ENCODE measurements at regions not wholly inside any gene's neighbourhood (a gene's known extent, or its start where the extent isn't known, plus 50 kb on each side); places are given as distances from the start of the nearest gene placed in this dataset.

DNA sequence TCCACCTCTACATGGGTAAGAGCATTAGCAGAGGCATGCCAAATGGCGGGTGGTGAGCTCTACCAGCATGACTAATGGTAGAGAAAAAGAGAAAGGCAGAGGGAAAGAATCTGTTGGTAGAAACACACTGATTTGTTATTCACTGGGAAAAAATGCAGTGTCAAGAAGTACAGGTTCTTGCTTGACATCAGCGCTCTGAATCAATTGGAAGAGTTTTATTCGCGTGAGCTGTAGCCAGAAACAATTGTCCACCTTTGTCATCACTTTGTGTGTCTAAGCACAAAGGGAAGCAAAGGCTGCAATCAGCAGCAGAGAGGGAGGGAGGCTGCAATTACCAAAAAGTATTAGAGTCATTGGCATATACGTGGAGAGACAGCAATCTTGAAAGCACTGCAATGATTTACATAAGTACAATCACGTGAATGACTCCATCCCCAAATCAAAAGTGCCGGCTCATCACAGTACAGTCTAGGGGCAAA is 67.7 kb upstream of the HS3ST1 start:
- DNase-seq: no peak

DNA sequence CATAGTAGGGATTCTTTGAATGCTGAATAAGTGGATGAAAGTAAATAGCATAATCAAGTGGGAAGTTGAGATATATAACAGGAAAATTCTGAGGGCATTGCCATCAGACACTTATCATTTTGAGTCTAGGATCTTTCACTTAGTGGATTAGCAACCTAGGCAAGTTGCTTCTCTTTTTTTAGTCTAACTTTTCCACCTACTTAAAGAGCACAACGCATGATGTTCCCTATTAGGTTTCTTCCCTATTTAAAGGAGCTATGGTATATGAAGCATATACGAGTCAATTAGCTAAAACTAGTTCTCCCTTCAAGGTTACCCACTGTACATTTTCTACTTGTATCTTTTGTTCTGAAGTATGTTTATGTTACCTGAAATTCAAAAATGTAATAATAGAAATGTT is 67.1 kb upstream of the HS3ST1 start:
- no peak for DNase-seq

DNA sequence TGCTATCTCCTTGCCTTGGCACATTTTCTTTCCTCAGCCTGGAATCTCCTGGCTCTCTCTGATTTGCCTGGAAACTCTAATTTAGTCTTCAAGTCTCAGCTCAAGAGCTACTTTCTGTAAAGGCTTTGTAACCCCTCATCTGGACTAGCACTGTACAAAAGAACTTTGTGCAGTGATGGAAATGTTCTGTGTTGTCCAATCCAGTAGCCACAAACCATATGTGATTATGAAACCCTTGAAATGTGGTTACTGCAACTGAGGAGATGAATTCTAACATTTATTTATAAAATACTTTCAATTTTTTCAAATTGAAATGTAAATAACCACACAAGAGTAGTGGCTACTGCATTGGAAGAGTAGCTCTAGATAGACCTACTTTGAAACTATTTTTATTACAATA is 66.6 kb upstream of the HS3ST1 start:
- DNase-seq: no peak

DNA sequence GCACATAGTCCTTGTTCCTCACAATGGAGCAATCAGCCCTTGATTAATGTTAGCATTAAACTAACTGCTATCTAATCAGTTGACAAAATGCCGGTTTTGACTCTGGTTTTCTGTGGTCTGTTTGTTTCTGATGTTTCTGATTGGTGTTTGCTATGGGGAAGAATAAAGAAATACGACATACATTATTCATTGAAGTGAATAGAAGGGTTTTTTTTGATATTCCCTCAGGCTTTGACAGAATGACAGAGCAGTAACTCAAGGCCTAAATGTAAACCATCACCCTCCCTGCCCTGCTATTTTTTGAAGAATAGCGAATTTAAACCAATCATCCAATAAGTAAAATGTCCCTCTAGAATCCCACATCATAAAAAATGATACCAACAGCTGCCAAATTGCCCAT is 65.5 kb upstream of the HS3ST1 start:
- DNase-seq: no peak

DNA sequence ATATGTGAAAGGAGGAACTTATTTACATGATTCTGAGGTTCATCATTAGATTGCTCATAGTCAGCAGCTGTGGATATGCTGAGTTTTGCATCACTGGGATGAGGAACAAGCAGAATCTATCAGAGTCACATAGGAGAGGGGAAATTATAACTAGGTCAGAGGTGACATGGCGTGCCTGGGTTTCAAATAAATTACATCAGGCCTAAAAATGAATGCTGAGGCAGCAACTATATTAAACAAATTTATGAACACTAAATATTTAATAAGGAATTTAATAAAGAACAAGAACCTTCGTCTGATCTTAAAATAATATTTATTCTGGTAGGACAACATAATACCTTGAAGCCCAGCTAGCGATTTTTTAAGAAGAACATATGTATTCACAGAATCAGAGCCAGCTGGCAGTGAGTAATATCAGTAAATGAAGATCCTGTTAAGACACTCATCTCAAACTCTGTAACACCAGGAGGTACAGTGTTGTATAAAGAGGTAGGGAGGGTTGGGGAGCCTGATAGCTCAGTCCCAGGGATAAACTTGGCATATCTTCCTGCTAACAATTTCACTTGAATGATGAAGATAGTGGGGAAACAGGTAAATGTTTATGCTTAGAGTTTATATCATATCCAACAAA is 60.9 kb upstream of the HS3ST1 start:
- peak in 1 of 2 donors; percentile 23 for DNase-seq

DNA sequence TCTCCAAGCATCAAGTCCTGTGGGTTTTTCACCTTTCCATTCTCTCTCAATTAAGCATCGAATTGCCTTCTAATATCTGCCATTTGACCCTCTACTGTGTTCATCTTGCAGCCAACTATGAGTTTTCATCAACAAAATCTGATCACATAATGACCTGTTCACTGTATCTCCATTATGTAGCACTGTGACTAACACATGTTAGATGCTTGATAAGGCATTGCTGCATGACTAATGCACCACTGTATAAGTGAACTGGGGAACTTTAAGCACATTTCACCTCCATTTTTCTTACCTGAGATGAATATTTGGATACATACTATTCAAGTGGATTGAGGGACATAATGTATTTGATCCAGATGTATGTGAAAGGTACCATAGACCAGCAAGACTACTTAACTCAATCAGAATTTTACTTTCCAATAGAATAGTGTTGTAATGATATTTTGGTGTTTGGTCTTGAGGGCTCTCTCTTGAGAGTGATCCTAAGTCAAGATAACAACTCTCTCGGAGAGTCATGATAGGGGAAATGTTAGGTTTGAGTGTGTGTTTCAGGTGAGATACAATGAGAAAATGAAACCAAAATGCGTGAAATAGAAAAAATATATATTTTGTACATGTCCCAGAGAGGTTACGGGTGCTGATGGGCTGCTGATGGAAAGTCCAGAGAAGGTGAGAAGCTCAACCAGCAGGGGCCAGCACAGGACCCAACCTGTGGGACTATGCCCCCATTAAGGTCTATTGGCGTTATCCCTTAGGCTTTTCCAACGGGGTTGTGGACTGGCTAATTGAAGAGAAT is 60.2 kb upstream of the HS3ST1 start:
- DNase-seq: no peak

DNA sequence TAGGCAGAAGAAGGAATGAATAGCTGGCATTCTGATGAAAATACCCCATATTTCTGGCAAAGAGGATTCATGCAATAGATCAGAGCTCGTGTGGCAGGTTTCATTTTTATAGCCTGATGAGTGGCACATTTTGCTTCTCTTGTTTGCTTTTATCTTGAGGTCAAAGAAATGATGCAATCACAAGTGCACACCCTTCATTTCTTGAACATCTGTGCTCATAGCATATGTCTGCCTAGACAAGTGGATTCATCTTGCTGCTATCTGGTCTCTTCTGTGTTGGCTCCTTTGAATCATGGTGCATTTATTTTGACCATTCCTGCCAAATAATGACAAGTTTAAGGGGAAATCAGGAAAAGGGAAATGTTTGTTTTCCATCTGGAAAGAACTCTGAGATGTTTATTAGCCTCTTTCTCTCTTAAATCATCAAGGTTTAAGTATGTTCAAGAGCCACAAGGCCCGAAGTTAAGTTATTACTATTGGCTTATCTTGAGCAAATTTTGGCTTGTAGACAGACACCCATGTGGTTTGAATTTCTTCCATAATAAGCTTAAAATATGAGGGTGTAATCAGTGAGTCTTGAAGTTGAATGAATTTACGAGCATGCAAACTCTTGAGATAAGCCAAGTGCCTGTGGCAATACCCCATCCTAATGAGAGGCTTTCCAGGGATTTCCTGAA is 59.3 kb upstream of the HS3ST1 start:
- no peak for DNase-seq

DNA sequence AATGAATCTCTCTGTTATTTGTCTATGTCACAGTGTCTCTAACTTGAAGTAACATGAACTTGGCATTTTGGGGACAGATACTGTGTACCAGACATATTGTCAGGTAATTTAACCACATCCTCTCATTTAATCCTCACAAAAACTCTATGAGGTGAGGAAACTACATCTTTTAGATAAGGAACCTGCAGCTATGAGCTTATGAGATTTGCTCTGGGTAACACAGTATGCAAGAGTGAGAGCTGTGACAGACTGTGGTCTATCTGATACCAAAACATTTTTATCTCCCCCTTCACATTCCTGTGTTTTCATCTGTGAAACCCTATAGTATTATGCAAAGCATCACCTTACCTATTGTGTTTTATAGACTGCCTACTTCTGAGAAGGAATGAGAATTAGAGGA is 58.4 kb upstream of the HS3ST1 start:
- no peak for DNase-seq

DNA sequence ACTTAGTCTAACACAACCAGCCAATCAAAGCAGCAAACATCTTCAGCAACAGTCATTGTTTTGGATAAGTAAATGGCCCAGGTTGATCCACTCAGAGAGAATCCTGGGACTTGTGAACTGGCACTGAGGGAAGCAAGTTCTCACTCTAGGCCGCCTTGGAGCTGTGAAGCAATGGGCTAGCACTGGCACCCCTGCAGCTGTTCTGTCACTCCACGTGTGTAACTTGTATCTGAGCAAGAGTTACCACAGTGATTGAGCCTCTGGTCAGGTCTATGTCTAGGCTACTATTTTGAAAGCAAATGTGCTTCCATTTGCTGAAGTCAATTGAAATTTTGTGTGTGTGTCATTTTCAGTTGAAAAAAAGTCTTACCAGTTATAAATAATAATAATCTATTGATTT is 57.2 kb upstream of the HS3ST1 start:
- DNase-seq: no peak

DNA sequence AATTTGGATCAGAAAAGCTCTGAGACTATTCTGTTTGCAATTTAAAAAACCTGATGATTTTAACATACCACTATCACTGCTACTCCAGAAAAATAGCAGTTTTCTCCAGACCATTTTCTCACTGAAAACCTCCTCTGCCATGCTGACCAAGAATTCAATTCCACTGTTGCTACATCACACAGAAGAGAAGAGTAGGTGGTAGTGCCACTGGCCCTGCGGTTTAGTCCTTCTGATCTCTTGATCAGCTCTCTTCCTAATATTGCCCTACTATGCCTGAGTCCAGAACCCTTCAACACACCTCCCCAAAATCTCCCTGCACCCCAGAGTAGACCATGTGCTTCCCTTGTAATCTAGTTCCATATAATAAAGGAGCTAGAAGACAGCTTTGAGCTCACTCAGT is 55.8 kb upstream of the HS3ST1 start:
- DNase-seq: no peak

DNA sequence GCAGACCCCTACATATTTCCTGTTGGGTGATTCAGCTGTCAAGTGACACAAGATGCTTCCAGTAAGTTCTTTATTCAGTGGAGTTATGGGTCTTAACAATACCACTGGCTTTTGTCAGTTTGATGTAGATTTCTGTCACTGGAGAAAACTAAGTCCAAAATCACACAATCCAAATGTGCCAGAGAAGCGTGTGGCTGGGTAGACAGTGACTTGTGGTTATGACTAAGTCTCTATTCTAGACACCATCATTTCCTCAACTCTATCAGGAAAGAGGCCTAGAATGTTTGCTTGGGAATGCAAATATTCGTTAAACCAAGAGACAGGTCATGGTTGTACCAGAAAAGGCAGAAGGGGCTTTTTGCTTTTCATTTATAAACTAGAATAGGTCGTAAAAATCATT is 54.4 kb upstream of the HS3ST1 start:
- no peak for DNase-seq

DNA sequence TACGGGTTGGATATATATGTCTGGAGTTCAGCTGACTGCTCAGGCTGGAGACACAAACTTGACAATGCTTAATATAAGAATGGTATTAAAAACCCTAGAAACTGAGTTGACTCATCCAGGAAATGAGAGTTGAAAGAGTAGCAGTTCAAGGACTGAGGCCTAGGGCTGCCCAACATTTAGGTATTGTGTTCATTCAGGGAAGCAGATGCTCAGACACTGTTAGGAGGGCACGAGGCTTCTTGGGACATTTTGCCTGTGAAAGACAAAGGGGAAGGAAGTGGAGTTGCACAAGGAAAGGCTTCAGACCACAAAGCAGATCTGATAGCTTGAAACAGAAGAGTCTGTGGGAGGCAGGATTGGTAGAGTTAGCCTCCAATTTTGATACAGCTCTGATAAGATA is 52.0 kb upstream of the HS3ST1 start:
- DNase-seq: peak; percentile 26 to 62

Data from CD4-positive, alpha-beta T cell treated with Interferon alpha-2 for 1 hour (primary cell).